ENCODE measurements at regions not wholly inside any gene's neighbourhood (a gene's known extent, or its start where the extent isn't known, plus 50 kb on each side); places are given as distances from the start of the nearest gene placed in this dataset.

- no peak for TF ChIP-seq STAG1 (CRISPR knock-in tag; IDR thresholded peaks at IDR 0.05; ENCODE audit: borderline replicate concordance)
- TF ChIP-seq ZNF76 (CRISPR knock-in tag; IDR thresholded peaks at IDR 0.05; ENCODE audit: borderline replicate concordance) = no peak
- no peak for TF ChIP-seq HOXB6 (CRISPR knock-in tag; IDR thresholded peaks at IDR 0.05; ENCODE audit: borderline replicate concordance)
- TF ChIP-seq NONO (IDR thresholded peaks at IDR 0.05; ENCODE audit: low read depth in 2 of 2, low read length in 1 of 2) = peak in 1 of 2 experiments; percentile 69; a peak in 1 of 4 replicates
- peak; percentile 8 to 92; a peak in 2 of 4 replicates for TF ChIP-seq RCOR1 (IDR thresholded peaks at IDR 0.05; ENCODE audit: borderline replicate concordance in 1 of 2, low read depth in 2 of 2, low read length in 2 of 2)
- TF ChIP-seq TAL1 (IDR thresholded peaks at IDR 0.05) = peak; percentile 90
- no peak for TF ChIP-seq SRSF1 (IDR thresholded peaks at IDR 0.05; ENCODE audit: low read depth, low read length)
- TF ChIP-seq ZBTB26 (CRISPR knock-in tag; IDR thresholded peaks at IDR 0.05) = no peak
- peak; percentile 28 for TF ChIP-seq FOS (IDR thresholded peaks at IDR 0.05; ENCODE audit: extremely low read depth, insufficient read length)
- no peak for TF ChIP-seq SAFB (IDR thresholded peaks at IDR 0.05; ENCODE audit: borderline replicate concordance, low read depth, low read length)
- TF ChIP-seq TFAM (CRISPR knock-in tag; conservative IDR thresholded peaks at IDR 0.05) = no peak
- no peak for TF ChIP-seq NR3C1 (CRISPR knock-in tag; IDR thresholded peaks at IDR 0.05)
- TF ChIP-seq DACH1 (IDR thresholded peaks at IDR 0.05; ENCODE audit: partially characterized antibody) = no peak
- TF ChIP-seq ILF3 (IDR thresholded peaks at IDR 0.05; ENCODE audit: borderline replicate concordance) = no peak
- no peak for TF ChIP-seq ZNF384 (IDR thresholded peaks at IDR 0.05; ENCODE audit: low read depth, low read length)
- TF ChIP-seq BHLHE40 (IDR thresholded peaks at IDR 0.05; ENCODE audit: low read length) = peak; percentile 79
- peak; percentile 89 to 94 for TF ChIP-seq TRIM24 (IDR thresholded peaks at IDR 0.05)
- no peak for TF ChIP-seq GTF3C2 (IDR thresholded peaks at IDR 0.05; ENCODE audit: borderline replicate concordance, extremely low read depth, insufficient read length)
- TF ChIP-seq SMAD2 (IDR thresholded peaks at IDR 0.05; ENCODE audit: low read depth, low read length) = no peak
- no peak for TF ChIP-seq ZKSCAN3 (CRISPR knock-in tag; IDR thresholded peaks at IDR 0.05)
- no peak for TF ChIP-seq HNRNPUL1 (IDR thresholded peaks at IDR 0.05; ENCODE audit: low read length)
- TF ChIP-seq TFE3 (CRISPR knock-in tag; IDR thresholded peaks at IDR 0.05) = peak; percentile 7; the same call in 1 of the 2 replicates
- no peak for TF ChIP-seq ZNF764 (CRISPR knock-in tag; IDR thresholded peaks at IDR 0.05; ENCODE audit: low read depth)
- TF ChIP-seq ZNF41 (CRISPR knock-in tag; conservative IDR thresholded peaks at IDR 0.05) = 0 out of 2 replicates have a peak, but pooled peaks have one; percentile 65
Measured at GRCh38 chr5:112548246-112548881, 129.3 kb upstream of the EPB41L4A start (continued).
